ENCODE measurements at regions not wholly inside any gene's neighbourhood (a gene's known extent, or its start where the extent isn't known, plus 50 kb on each side); places are given as distances from the start of the nearest gene placed in this dataset.

- DNase-seq = no peak
These were observed 590.8 kb upstream of the ID2 start for GRCh38 chr2:8090748-8091700.

- no peak for DNase-seq
These were observed 587.3 kb upstream of the ID2 start for GRCh38 chr2:8094526-8094925.

- DNase-seq = no peak
These were observed 585.9 kb upstream of the ID2 start for GRCh38 chr2:8095978-8096377.

GRCh38 chr2:8096484-8096883 lies 585.4 kb upstream of the ID2 start:
- no peak for DNase-seq

GRCh38 chr2:8098476-8099266 lies 583.2 kb upstream of the ID2 start:
- DNase-seq = no peak

- DNase-seq = no peak
These were observed 582.6 kb upstream of the ID2 start for GRCh38 chr2:8099267-8099582.

GRCh38 chr2:8101614-8102277 lies 580.1 kb upstream of the ID2 start:
- DNase-seq = no peak

- no peak for DNase-seq
These were observed 579.4 kb upstream of the ID2 start for GRCh38 chr2:8102470-8102869.

- no peak for DNase-seq
These were observed 578.7 kb upstream of the ID2 start for GRCh38 chr2:8103085-8103708.

GRCh38 chr2:8107150-8107549 lies 574.7 kb upstream of the ID2 start:
- no peak for DNase-seq

GRCh38 chr2:8107621-8108378 lies 574.1 kb upstream of the ID2 start:
- no peak for DNase-seq

- DNase-seq = no peak
These were observed 571.1 kb upstream of the ID2 start for GRCh38 chr2:8110716-8111115.

GRCh38 chr2:8111193-8111592 lies 570.7 kb upstream of the ID2 start:
- no peak for DNase-seq

GRCh38 chr2:8115456-8115855 lies 566.4 kb upstream of the ID2 start:
- DNase-seq = no peak

- DNase-seq = no peak
These were observed 565.9 kb upstream of the ID2 start for GRCh38 chr2:8115966-8116365.

GRCh38 chr2:8116661-8117060 lies 565.2 kb upstream of the ID2 start:
- DNase-seq = no peak

GRCh38 chr2:8118940-8119781 lies 562.7 kb upstream of the ID2 start:
- DNase-seq = no peak

- peak; percentile 65 for DNase-seq
These were observed 561.9 kb upstream of the ID2 start for GRCh38 chr2:8119782-8120505.

- no peak for DNase-seq
These were observed 561.4 kb upstream of the ID2 start for GRCh38 chr2:8120506-8120860.

Measured in left kidney (tissue), 1 donor.